Spinal cord (tissue), 9 donors: ENCODE measurements at regions not wholly inside any gene's neighbourhood (a gene's known extent, or its start where the extent isn't known, plus 50 kb on each side); places are given as distances from the start of the nearest gene placed in this dataset.

Experiments used
- DNase-seq, 6 donors: peaks; one replicate each; pipeline versions ENCODE4 v3.0.0 to v3.0.0-alpha.2; 2013 to 2015; ENCODE audit warnings: low spot score in 6 of 6, low read depth in 4 of 6
- H3K27ac ChIP-seq: one replicate; pipeline ENCODE4 v1.5.1; 2013; ENCODE audit warnings: low read depth, low read length, control low read depth
- H3K27me3 ChIP-seq: one replicate; pipeline ENCODE4 v1.6.1; 2013; ENCODE audit warnings: low read length; ENCODE audit not compliant: control insufficient read depth, insufficient read depth
- H3K36me3 ChIP-seq: one replicate; pipeline ENCODE4 v1.6.1; 2013; ENCODE audit warnings: low read length; ENCODE audit not compliant: control insufficient read depth, insufficient read depth
- H3K4me1 ChIP-seq: one replicate; pipeline ENCODE4 v1.6.1; 2013; ENCODE audit warnings: low read length; ENCODE audit not compliant: control insufficient read depth, insufficient read depth
- H3K4me3 ChIP-seq: one replicate; pipeline ENCODE4 v1.5.1; 2013; ENCODE audit warnings: low read depth, low read length, control low read depth
- H3K9me3 ChIP-seq: one replicate; pipeline ENCODE4 v1.6.1; 2013; ENCODE audit warnings: low read length; ENCODE audit not compliant: control insufficient read depth, insufficient read depth
- WGBS: methylation state at CpG from one replicate; pipeline ENCODE4 v1.1.5; 2013; ENCODE audit warnings: missing lambda C conversion rate; ENCODE audit not compliant: insufficient coverage; 5-methylcytosine and 5-hydroxymethylcytosine counted together
- donor health status: healthy.

DNA sequence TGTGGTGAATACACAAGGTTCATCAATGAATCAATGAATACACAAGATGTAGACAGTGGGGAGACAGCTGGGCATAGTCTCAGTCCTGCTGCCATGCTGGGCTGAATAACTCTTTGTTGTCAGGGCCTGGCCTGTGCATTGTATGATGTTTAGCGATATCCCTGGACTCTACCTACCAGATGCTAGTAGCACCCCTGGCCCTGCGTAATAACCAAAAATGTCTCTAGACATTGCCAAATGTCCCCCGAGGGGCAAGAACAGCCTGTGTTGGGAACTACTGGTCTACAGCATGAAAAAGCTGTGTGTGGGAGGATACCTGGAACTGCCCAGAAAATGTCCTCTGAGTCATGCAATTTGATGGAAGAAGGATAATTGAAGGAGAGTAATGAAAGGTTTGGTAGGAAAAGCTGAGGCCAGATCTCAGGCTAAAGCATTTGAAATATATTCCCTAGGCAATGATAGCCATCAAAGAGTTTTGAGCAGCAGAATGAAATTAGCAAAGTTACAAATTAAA is 128.2 kb downstream of the TMEM30B start:
- H3K27ac ChIP-seq = peak overlapping the region; percentile 59
- H3K4me3 ChIP-seq = no peak overlapping the region
- WGBS = 38% methylated on average over 1 of the region's 3 CpGs
- no peaks in the 10 kb centered on the region for H3K9me3 ChIP-seq
- no peaks in the 10 kb centered on the region for H3K27me3 ChIP-seq
- no peaks in the 10 kb centered on the region for H3K36me3 ChIP-seq
- peaks cover 22% of the 10 kb centered on the region for H3K4me1 ChIP-seq
- DNase-seq = peak in 1 of 6 donors; percentile 40

GRCh38 chr14:61151251-61151650 is 129.9 kb downstream of the TMEM30B start:
- 88% methylated on average over 2 of the region's 4 CpGs for WGBS
- Histone ChIP-seq H3K36me3 (no peaks in the 10 kb centered on the region), H3K27ac (peak overlapping the region; percentile 67), H3K9me3 (no peaks in the 10 kb centered on the region), H3K27me3 (no peaks in the 10 kb centered on the region), H3K4me3 (no peak overlapping the region), H3K4me1 (peaks cover 26% of the 10 kb centered on the region)
- DNase-seq = no peak

DNA sequence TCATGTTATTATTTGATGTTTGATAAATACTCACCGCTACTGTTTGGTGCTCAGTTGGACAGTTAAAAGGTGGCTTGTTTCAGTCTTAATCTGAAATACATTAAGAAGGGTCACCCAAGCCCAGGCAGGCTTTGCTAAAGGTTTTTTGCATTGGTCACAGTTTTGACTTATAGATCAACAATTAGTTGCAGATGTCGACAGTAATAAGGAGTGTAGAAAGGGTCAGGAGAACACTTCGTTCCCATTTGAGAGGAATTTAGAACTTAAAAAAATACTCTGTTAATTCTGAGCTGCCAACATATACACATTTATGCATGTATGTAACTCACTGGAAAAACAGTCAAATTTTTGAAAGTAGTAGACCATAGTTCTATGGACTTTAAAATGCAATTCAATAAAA is 130.3 kb downstream of the TMEM30B start:
- H3K4me1 ChIP-seq = peaks cover 26% of the 10 kb centered on the region
- H3K27me3 ChIP-seq = no peaks in the 10 kb centered on the region
- no peak overlapping the region for H3K4me3 ChIP-seq
- 80% methylated on average over 1 of the region's 3 CpGs for WGBS
- no peak overlapping the region for H3K27ac ChIP-seq
- H3K9me3 ChIP-seq = no peaks in the 10 kb centered on the region
- no peak for DNase-seq
- H3K36me3 ChIP-seq = no peaks in the 10 kb centered on the region

GRCh38 chr14:61149896-61150295 is 131.2 kb downstream of the TMEM30B start:
- H3K27ac ChIP-seq = no peak overlapping the region
- H3K36me3 ChIP-seq = no peaks in the 10 kb centered on the region
- no peaks in the 10 kb centered on the region for H3K9me3 ChIP-seq
- H3K4me3 ChIP-seq = no peak overlapping the region
- no peaks in the 10 kb centered on the region for H3K27me3 ChIP-seq
- DNase-seq = no peak
- peaks cover 29% of the 10 kb centered on the region for H3K4me1 ChIP-seq

DNA sequence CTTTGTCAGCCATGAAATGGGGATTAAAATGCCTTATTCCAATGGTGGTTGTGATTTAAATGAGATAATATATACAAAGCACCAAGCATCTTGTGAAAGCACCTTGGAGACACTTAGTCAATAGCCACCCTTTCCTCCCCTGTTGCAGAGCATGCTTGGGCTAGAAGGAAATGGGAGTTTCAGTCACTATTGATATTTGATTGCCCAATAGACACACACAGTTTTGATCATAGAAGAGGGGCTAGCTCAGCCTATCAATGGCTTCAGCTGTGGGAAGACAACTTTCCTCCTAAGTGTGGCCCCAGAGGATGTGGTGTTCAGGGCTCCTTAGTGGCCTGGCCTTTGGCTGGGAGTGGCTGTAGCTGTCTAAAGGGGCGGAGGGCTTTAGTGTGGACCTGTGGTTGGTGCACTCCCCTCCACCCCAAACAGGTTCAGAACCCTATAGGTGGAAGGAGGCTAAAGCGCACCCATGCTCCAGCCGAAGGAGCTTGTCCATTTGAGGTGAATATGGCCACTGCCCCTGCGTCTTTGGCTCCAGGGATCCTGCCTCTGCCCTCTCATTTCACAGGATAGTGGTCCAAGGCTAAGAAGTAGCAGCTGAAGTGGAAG is 132.3 kb downstream of the TMEM30B start:
- Histone ChIP-seq H3K9me3 (no peaks in the 10 kb centered on the region), H3K4me3 (no peak overlapping the region), H3K4me1 (peaks cover 24% of the 10 kb centered on the region), H3K27me3 (no peaks in the 10 kb centered on the region), H3K36me3 (no peaks in the 10 kb centered on the region), H3K27ac (peak overlapping the region; percentile 91)
- 97% methylated on average over 3 of the region's 4 CpGs for WGBS
- DNase-seq = no peak

DNA sequence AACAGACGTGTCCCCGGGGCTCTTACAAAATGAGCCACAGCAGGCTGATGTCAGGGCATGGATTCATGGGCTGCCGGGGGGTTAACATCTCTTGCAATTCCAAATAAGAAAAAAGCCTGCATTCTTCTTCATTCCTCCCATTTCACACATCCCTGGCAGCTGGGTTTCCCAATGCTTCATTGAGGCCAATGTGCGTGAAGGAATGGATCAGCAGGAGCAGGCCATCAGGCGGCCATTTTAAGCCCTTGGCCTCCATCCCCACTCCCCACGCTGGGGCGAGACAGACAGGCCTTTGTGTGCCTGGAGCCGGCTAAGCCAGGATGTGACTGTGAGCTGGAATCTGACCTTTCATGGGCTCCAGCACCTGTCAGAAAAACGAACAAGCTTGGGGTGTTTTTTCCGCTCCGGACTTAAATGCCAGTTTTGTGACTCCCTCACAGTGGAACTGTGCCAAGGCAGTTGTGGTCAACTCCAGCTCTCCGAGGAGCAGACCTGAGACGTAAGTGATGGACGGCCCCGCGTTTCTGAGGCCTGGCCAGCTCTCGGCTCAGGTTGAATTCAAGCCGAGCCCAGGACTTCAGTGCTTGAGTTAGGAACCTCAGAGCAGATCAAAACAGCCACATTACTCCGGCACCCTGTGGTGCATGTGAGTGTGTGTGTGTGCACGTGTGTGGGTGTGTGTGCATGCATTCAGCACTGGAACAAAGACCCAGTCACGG is 133.1 kb downstream of the TMEM30B start:
- Histone ChIP-seq H3K9me3 (no peaks in the 10 kb centered on the region), H3K36me3 (no peaks in the 10 kb centered on the region), H3K27ac (peak overlapping the region; percentile 91), H3K4me1 (peaks cover 19% of the 10 kb centered on the region), H3K4me3 (no peak overlapping the region), H3K27me3 (no peaks in the 10 kb centered on the region)
- WGBS = 17% methylated on average over 18 of the region's 21 CpGs
- DNase-seq = peak in 5 of 6 donors; percentile 60 to 90 (median 69)

GRCh38 chr14:61147381-61147821 is 133.7 kb downstream of the TMEM30B start:
- H3K27ac ChIP-seq = peak overlapping the region; percentile 91
- no peak for DNase-seq
- no peaks in the 10 kb centered on the region for H3K9me3 ChIP-seq
- peaks cover 19% of the 10 kb centered on the region for H3K4me1 ChIP-seq
- H3K4me3 ChIP-seq = no peak overlapping the region
- H3K27me3 ChIP-seq = no peaks in the 10 kb centered on the region
- WGBS = 58% methylated on average over 6 of the region's 7 CpGs
- no peaks in the 10 kb centered on the region for H3K36me3 ChIP-seq

GRCh38 chr14:61146899-61147298 is 134.2 kb downstream of the TMEM30B start:
- no peaks in the 10 kb centered on the region for H3K27me3 ChIP-seq
- peak overlapping the region; percentile 91 for H3K27ac ChIP-seq
- H3K4me1 ChIP-seq = peaks cover 19% of the 10 kb centered on the region
- no peaks in the 10 kb centered on the region for H3K36me3 ChIP-seq
- DNase-seq = no peak
- WGBS = 57% methylated on average over 1 of the region's 1 CpG
- no peaks in the 10 kb centered on the region for H3K9me3 ChIP-seq
- H3K4me3 ChIP-seq = no peak overlapping the region

DNA sequence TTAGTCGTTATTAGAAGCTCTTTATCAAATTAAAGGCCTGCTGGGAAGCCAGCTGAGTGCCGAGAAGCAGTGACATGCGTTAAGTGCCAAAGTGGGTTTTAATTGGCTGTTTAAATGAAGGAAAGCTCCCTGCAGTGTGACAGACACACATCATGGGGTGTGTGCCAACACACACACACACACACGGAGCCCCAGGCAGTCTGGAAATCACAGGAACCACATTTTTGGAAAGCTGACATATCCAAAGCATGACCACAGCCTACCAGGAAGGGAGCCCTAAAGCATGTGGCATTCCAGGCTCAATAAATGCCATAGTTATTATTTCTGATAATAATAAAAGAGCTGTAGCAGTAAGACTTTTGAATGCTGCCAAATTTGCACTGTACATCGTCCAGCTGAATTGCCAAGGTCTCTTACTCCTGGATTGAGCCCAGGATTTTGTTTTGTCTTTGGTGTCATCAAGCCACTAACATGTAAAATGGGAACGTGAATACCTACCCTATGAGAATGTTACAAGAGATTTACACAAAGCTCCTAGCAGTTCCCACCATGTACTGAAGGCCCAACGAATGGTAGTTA is 135.1 kb downstream of the TMEM30B start:
- H3K4me3 ChIP-seq = no peak overlapping the region
- H3K4me1 ChIP-seq = peaks cover 19% of the 10 kb centered on the region
- 17% methylated on average over 1 of the region's 7 CpGs for WGBS
- no peaks in the 10 kb centered on the region for H3K27me3 ChIP-seq
- no peaks in the 10 kb centered on the region for H3K9me3 ChIP-seq
- DNase-seq = peak in 2 of 6 donors; percentile 75 to 90
- peak overlapping the region; percentile 91 for H3K27ac ChIP-seq
- H3K36me3 ChIP-seq = no peaks in the 10 kb centered on the region
